Smooth muscle cell (in vitro differentiated cells): ENCODE measurements at regions not wholly inside any gene's neighbourhood (a gene's known extent, or its start where the extent isn't known, plus 50 kb on each side); places are given as distances from the start of the nearest gene placed in this dataset.

Experiments
- DNase-seq: peaks from one replicate; lab custom pipeline; 2025; ENCODE audit not compliant: unreplicated experiment; lab: John Stamatoyannopoulos, UW
- H2AFZ ChIP-seq: fragments of 200-600 bp; sonication (generic); 2 replicates; pipeline ENCODE4 v1.6.0; 2016; ENCODE audit warnings: antibody characterized with exemption, low read depth, mild to moderate bottlenecking
- H3F3A ChIP-seq: fragments of 200-600 bp; sonication (generic); 2 replicates; pipeline ENCODE4 v1.6.0; 2017; ENCODE audit warnings: antibody characterized with exemption, low read depth
- H3K27ac ChIP-seq: fragments of 200-600 bp; sonication (generic); 2 replicates; pipeline ENCODE4 v1.5.1; 2016; ENCODE audit warnings: low read depth, mild to moderate bottlenecking
- H3K27me3 ChIP-seq: fragments of 200-600 bp; sonication (generic); 2 replicates; pipeline ENCODE4 v1.6.1; 2016; ENCODE audit warnings: low read depth, mild to moderate bottlenecking
- H3K36me3 ChIP-seq: fragments of 200-600 bp; sonication (generic); 2 replicates; pipeline ENCODE4 v1.5.1; 2016; ENCODE audit warnings: low read depth
- H3K4me1 ChIP-seq: fragments of 200-600 bp; sonication (generic); 2 replicates; pipeline ENCODE4 v1.5.1; 2016; ENCODE audit warnings: low read depth
- H3K4me2 ChIP-seq: fragments of 200-600 bp; sonication (generic); 2 replicates; pipeline ENCODE4 v1.6.0; 2016; ENCODE audit warnings: mild to moderate bottlenecking
- H3K4me3 ChIP-seq: fragments of 200-600 bp; sonication (generic); 2 replicates; pipeline ENCODE4 v1.5.1; 2016; ENCODE audit warnings: mild to moderate bottlenecking
- H3K79me2 ChIP-seq: fragments of 200-600 bp; sonication (generic); 2 replicates; pipeline ENCODE4 v1.6.0; 2016; ENCODE audit warnings: low read depth, mild to moderate bottlenecking
- H3K9ac ChIP-seq: fragments of 200-600 bp; sonication (generic); 2 replicates; pipeline ENCODE4 v1.6.0; 2016; ENCODE audit warnings: low read depth
- H3K9me3 ChIP-seq: fragments of 200-600 bp; sonication (generic); replicated peaks from 2 replicates; pipeline ENCODE4 v1.5.1; 2016; ENCODE audit warnings: low read depth
- H4K20me1 ChIP-seq: fragments of 200-600 bp; sonication (generic); 2 replicates; pipeline ENCODE4 v1.6.0; 2016; ENCODE audit warnings: low read depth
- whole genome bisulfite sequencing: methylation state at CpG from one replicate; pipeline ENCODE4 v1.1.7; 2016; ENCODE audit warnings: low lambda C conversion rate; 5-methylcytosine and 5-hydroxymethylcytosine counted together
- TF ChIP-seq, protein P1 (sequence below): fragments of 200-600 bp; sonication (generic); IDR thresholded peaks from 2 replicates; pipeline ENCODE4 v1.5.1; 2017; ENCODE audit warnings: borderline replicate concordance, mild to moderate bottlenecking, antibody characterized with exemption; ENCODE audit not compliant: insufficient read depth, poor library complexity, severe bottlenecking

DNA sequence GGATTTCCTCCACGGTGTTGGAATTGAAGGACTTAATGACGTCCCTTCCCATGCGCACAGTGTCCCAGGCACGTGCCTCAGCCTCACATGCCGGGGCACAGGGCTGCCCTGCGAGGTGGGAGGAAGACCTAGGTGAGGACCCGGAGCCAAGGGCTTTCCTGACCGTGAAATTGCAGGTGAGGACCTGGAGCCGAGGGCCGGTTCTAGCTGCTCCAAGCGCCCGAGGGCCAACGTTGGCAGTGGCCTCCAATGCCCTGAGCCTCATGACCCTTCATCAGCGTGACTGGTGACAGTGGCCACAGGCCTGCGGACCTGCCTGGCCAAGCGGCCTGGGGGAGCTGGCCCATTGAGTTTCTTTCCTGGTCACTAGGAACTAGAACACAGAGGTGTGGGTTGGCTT, 338.2 kb upstream of the MYT1L start:
- no peak overlapping the region for H3K9ac ChIP-seq
- TF ChIP-seq, protein P1, sequence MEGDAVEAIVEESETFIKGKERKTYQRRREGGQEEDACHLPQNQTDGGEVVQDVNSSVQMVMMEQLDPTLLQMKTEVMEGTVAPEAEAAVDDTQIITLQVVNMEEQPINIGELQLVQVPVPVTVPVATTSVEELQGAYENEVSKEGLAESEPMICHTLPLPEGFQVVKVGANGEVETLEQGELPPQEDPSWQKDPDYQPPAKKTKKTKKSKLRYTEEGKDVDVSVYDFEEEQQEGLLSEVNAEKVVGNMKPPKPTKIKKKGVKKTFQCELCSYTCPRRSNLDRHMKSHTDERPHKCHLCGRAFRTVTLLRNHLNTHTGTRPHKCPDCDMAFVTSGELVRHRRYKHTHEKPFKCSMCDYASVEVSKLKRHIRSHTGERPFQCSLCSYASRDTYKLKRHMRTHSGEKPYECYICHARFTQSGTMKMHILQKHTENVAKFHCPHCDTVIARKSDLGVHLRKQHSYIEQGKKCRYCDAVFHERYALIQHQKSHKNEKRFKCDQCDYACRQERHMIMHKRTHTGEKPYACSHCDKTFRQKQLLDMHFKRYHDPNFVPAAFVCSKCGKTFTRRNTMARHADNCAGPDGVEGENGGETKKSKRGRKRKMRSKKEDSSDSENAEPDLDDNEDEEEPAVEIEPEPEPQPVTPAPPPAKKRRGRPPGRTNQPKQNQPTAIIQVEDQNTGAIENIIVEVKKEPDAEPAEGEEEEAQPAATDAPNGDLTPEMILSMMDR = no peak
- H3K4me1 ChIP-seq = no peaks in the 10 kb centered on the region
- H4K20me1 ChIP-seq = no peaks in the 10 kb centered on the region
- no peak overlapping the region for H3K4me3 ChIP-seq
- H2AFZ ChIP-seq = no peak overlapping the region
- 93% methylated on average over 15 of the region's 16 CpGs for WGBS
- no peaks in the 10 kb centered on the region for H3K79me2 ChIP-seq
- no peak overlapping the region for H3K27ac ChIP-seq
- DNase-seq = no peak
- H3F3A ChIP-seq = peaks cover 6% of the 10 kb centered on the region
- H3K27me3 ChIP-seq = no peaks in the 10 kb centered on the region
- no peaks in the 10 kb centered on the region for H3K36me3 ChIP-seq
- no peaks in the 10 kb centered on the region for H3K9me3 ChIP-seq
- H3K4me2 ChIP-seq = no peak overlapping the region

DNA sequence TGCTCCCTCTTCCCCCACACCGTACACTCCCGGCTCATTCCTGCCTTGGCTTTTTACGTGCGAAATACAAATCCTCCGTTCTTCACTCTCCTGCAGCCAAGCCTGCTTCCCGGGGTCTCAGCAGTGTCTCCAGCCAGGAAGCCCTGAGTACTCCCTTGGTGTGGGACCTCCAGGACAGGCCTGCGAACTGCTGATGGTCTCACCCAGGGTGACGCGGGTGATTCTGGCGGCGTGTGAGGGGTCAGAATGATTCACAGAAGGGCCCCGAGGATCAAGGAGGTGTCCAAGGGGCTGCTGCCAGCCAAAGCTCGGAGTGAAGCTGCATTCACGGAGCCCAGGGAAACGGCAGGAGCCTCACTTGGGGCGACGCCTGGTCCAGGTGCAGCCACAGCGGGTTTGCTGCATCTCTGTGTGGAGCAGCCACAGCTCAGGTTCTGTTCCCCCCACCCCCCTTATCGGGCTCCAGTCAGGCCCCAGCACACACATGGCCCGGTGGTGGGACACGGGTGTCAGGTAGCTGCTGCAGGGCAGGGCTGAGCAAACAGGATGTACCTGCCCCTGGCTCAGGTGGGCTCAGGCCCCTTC, 337.7 kb upstream of the MYT1L start:
- Histone ChIP-seq H3F3A (peaks cover 6% of the 10 kb centered on the region), H3K27me3 (no peaks in the 10 kb centered on the region), H3K4me2 (no peak overlapping the region), H2AFZ (no peak overlapping the region), H4K20me1 (no peaks in the 10 kb centered on the region), H3K36me3 (no peaks in the 10 kb centered on the region), H3K9ac (no peak overlapping the region), H3K4me1 (no peaks in the 10 kb centered on the region), H3K79me2 (no peaks in the 10 kb centered on the region), H3K9me3 (no peaks in the 10 kb centered on the region), H3K27ac (no peak overlapping the region), H3K4me3 (no peak overlapping the region)
- TF ChIP-seq, protein P1 = no peak
- DNase-seq = no peak
- 92% methylated on average over 21 of the region's 21 CpGs for WGBS

DNA sequence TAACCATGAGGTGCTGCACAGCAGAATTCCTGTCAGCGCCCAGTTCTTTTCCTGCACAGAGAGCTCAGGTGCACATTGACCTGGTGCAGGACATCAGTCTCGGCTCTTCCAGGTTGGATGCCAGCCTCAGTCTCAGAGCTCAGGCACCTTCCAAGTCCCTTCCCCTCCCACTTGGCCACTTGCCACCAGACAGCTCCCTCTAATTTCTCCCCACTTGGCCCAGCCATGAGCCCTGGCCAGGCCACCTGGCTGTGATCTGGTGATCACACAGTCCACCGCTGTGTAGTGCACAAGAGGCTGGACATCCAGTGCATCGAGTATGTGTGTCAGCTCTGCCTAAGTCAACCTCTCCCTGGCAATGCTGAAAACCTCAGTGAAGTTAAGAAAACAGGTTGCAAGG, 336.6 kb upstream of the MYT1L start:
- H4K20me1 ChIP-seq = no peaks in the 10 kb centered on the region

DNA sequence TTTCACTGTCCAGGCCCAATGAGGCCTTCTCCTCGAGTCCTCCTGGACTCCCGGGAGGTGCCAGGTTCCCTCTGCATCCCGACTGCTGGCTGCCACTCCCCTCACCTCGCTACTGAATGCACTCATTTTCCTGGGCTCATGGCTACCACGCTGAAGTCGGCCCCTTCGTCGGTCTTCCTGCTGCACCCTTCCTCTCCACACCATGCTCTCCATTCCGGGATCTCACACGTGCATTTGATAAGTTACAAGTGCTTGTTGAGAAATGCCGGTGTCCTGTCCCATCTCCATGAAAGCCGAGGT, 334.7 kb upstream of the MYT1L start:
- TF ChIP-seq, protein P1 = no peak
- Histone ChIP-seq H3K27me3 (no peaks in the 10 kb centered on the region), H2AFZ (no peak overlapping the region), H3K4me2 (no peak overlapping the region), H3K36me3 (no peaks in the 10 kb centered on the region), H4K20me1 (no peaks in the 10 kb centered on the region), H3K27ac (peak overlapping the region; percentile 93), H3K9ac (peak overlapping the region; percentile 73), H3K4me1 (no peaks in the 10 kb centered on the region), H3K79me2 (no peaks in the 10 kb centered on the region), H3F3A (peaks cover 6% of the 10 kb centered on the region), H3K9me3 (no peaks in the 10 kb centered on the region), H3K4me3 (no peak overlapping the region)
- no peak for DNase-seq
- WGBS = 97% methylated on average over 12 of the region's 12 CpGs

More for the DNA sequence above, 336.6 kb upstream of the MYT1L start:
- H3K4me2 ChIP-seq = no peak overlapping the region
- H2AFZ ChIP-seq = no peak overlapping the region
- H3K9ac ChIP-seq = no peak overlapping the region
- H3F3A ChIP-seq = peaks cover 6% of the 10 kb centered on the region
- no peaks in the 10 kb centered on the region for H3K36me3 ChIP-seq
- no peak for DNase-seq
- no peaks in the 10 kb centered on the region for H3K27me3 ChIP-seq
- TF ChIP-seq, protein P1 = no peak
- H3K79me2 ChIP-seq = no peaks in the 10 kb centered on the region
- H3K27ac ChIP-seq = no peak overlapping the region
- no peak overlapping the region for H3K4me3 ChIP-seq
- 95% methylated on average over 4 of the region's 4 CpGs for WGBS
- no peaks in the 10 kb centered on the region for H3K9me3 ChIP-seq
- H3K4me1 ChIP-seq = no peaks in the 10 kb centered on the region
